ENCODE measurements at regions not wholly inside any gene's neighbourhood (a gene's known extent, or its start where the extent isn't known, plus 50 kb on each side); places are given as distances from the start of the nearest gene placed in this dataset.

DNA sequence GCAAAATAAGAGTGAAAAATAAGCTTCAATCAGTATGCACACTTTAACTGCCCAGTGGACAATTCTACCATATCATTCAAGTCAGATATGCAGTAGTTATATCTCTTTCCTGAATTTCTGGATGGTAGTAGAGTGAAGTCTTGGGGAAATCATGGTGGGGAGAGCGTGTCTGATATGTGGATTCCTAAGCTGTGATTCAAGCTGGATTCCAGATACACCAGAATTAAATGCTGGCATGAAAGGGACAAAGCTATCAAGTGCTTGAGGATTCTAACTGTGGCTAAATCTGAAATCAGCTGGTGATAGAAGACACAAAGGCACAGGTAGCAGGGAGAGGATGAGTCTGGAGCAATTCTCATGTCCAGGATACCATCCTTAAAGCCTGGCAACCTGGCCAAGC lies 323.5 kb downstream of the DUSP10 start:
- no peak for DNase-seq (ENCODE audit: low read depth in 2 of 2)

- DNase-seq (ENCODE audit: low read depth in 2 of 2) = peak in 1 of 2 donors; percentile 72
Observed at GRCh38 chr1:221419513-221420095, 322.3 kb downstream of the DUSP10 start.

DNA sequence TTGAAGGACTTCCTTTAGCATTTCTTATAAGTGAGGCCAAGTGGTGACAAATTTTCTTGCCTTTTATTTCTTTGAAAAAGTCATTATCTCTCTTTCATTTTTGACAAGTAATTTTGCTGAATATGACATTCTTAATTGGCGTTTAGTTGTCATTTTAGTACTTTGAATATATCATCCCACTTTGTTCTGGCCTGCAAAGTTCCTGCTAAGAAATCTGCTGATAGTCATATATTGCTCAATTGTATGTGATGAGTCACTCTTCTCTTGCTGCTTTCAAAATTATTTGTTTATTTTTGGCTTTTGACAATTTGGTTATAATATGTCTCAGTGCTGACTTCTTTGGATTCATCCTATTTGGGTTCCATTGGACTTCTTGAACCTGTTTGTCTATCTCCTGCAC lies 312.6 kb downstream of the DUSP10 start:
- DNase-seq (ENCODE audit: low read depth in 2 of 2) = no peak

DNA sequence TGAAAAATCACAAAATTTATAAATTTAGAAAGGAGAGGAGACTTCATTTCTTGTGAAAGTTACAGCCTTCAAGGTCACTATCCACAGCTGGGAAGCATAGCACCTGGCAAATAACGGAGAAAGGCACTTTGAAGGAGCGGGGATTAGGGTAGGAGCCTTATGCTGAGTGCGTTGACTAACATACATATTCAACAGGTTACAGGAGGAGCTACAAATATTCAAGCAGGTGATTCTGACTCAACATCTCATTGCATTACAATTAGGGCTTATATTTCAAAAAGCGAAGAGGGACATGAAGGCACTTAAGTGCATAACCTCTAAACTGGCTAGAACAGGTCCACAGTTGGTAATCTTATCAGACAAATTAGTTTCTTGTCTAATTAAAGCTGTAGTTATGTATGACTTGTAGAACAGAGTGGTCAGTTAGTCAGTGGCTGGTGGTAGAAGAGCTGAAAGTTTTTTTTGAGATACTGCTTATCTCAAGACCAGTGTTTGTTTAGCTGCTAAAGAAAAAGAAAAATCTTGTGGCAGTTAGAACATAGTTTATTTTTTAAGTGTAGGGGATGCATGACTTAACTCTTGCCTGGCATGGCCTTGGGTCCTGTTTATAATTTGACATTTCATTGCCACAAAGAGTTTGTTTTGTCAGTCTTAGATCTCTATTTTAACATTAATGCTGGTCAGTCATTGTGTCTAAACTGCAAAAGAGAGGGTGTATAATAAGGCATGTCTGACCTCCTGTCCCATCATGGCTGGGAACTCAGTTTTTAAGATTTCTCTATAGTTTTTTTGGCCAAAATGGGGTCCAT lies 311.5 kb downstream of the DUSP10 start:
- DNase-seq (ENCODE audit: low read depth in 2 of 2) = no peak

- peak in 1 of 2 donors; percentile 32 for DNase-seq (ENCODE audit: low read depth in 2 of 2)
Observed at GRCh38 chr1:221431068-221431651, 310.7 kb downstream of the DUSP10 start.

DNA sequence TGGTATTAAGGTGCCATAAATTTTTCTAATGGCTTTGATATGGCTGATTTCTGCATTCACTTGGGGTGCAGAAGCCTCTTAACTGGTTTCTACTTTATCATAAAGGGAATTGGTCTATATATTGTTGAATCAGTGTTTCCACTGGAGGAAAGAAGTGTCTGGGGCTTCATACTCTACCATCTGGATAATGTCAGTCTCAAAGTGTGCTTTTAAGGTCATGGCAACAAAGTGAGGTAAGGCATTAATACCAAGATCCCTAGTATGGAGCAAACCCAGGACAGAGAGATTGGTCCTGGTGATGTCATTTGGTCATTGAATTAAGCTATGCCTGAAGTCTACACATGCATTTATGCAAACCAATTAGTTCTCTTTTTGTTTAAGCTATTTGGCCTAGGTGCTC lies 309.9 kb downstream of the DUSP10 start:
- DNase-seq (ENCODE audit: low read depth in 2 of 2) = no peak

DNA sequence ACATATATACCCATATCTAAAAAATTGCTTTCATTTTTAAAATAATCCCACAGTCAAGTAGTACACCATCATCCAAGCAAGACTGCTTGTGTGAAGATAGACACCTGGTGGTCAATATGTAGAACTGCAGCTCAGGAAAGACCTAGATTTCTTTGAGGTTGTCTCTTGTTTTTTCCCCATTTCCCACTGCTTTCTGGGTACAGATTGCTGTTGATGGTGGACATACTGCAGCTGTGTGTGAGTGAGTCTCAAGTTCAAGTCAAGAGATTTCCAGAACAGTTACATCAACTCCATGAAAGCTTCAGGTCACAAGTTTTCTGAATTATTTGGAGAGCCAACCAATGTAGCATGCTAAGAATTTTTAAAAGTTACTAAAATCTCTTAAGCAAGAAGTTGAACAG lies 306.4 kb downstream of the DUSP10 start:
- peak; percentile 73 to 80 for DNase-seq (ENCODE audit: low read depth in 2 of 2)

DNA sequence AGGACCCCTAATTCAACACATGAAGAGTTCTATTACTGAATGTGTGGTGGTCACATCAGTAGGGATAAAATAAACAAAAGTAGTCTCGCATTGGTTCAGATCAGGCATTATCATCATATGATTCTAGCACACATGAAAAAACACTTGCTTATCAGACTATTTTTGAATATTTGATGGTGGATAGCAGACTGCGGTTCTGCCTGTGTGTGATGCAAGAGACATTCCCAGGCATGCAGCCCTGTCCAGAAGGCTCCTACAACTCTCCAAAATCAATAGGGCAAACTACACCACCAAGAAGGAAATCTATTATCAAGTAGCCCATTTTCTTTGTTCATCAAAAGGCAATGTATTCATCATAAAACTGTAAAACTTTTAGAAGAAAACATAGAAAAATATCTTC lies 304.7 kb downstream of the DUSP10 start:
- DNase-seq (ENCODE audit: low read depth in 2 of 2) = no peak

- peak in 1 of 2 donors; percentile 29 for DNase-seq (ENCODE audit: low read depth in 2 of 2)
Observed at GRCh38 chr1:221437926-221438325, 304.0 kb downstream of the DUSP10 start.

GRCh38 chr1:221439008-221439746 lies 302.7 kb downstream of the DUSP10 start:
- peak; percentile 88 to 97 for DNase-seq (ENCODE audit: low read depth in 2 of 2)

DNA sequence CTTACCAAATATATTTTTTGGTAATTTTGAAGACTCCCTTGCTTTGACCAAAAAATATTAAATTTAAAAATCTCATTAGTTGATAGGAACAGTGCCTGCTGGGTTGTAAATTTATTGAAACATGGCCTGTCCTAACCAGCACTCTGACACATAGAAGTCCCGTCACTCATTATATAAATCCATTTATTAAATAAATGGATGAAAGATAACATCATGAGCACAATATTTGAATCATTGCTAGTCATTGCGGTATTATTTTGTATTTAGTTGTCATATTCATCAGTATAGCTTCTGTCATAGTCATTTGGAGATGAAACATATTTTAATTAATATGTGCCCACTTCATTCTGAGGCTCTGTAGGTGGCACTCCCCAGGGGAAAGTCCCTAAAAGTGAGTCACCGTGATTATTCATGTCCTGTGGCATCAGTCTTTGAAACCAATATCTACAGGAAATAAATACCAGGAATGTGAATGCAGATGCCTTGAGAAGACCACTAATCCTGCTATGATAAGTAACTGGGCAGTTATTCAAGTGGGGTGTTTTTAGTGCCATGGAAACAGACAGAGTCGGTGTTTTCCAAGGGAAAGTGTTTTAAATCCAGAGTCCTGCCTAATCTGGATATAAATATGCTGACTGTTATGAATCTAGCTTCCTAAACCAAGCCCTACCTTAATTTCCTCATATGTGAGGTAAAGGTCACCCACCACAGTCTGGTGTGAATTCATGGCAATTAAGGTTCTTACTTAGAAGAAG lies 302.0 kb downstream of the DUSP10 start:
- peak; percentile 89 to 97 for DNase-seq (ENCODE audit: low read depth in 2 of 2)

GRCh38 chr1:221440658-221441057 lies 301.2 kb downstream of the DUSP10 start:
- peak in 1 of 2 donors; percentile 52 for DNase-seq (ENCODE audit: low read depth in 2 of 2)

DNA sequence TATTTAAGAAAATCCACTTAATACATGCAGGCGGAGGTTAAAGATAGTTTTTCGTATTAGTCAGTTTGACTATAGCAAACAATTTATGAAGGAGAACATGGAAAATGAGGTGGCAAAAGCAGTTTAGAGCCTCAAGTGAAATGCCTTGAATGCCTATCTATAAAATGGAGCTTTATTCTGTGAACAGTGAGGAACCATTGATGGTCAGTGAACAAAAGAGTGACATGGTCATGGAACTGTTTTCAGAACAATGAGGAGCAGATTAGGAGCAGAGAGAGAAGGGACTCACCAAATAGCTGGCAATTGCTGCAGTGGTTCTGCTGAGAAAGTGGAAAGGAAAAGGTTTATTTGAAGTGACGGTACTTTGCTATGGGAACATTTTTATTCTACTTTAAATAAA lies 299.8 kb downstream of the DUSP10 start:
- no peak for DNase-seq (ENCODE audit: low read depth in 2 of 2)

- peak in 1 of 2 donors; percentile 23 for DNase-seq (ENCODE audit: low read depth in 2 of 2)
Observed at GRCh38 chr1:221444346-221444745, 297.5 kb downstream of the DUSP10 start.

DNA sequence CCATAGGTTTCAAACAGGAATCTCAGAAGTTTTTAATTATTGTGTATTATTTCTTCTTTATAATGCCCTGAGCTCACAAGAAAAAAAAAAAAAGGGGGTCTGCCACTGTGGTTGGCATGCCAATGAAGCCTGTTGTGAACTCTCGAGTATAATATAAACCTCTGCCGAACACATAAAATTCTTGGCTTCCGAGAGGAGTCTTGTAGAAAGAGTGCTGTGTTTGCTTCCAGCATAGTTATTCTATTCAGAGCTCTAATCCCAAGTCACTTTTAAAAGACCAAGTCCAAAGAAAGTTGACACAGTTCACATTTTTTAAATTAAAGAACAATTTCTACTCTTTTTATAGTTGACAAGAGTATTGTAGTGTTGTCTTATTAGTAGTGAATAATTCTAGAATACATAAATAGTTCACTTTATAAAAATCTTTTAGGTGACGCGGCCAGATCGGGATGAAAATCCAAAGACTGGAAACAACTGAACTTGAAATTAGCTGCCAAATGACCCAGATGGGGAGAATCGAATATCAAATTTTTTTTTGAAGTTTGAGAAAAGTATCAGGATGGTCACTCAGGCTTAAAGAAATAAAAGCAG lies 293.2 kb downstream of the DUSP10 start:
- DNase-seq (ENCODE audit: low read depth in 2 of 2) = no peak

GRCh38 chr1:221449194-221449593 lies 292.7 kb downstream of the DUSP10 start:
- DNase-seq (ENCODE audit: low read depth in 2 of 2) = no peak

DNA sequence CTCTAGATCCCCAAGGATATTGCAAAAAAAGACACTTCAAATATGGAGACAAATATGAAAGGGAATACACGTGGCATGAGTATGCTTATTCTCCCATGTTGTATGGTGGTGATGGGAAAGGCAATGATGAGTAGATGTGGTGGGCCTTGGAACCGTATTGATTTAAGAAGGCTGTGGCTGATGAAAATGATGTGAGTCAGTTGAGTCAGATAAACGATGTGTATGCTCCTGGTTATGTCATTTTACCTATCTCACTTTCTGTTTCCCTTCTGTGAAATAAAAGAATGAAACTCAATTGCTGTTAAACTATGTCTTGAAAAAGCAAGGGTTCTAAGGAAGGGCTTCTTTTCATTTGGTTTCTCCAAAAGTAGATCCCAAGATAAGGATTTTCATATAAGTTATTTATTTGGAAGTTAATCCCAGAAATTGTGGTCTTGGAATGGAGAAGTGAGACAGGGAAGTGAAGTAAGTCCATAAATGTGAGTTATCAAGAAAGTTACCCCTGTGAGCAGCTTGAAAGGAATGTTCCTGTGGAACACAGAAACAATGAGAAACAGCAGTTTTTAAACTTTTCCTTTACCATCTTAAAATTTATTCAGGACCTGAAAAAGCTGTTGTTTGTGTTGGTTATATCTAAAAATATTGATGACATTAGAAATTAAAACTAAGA lies 292.0 kb downstream of the DUSP10 start:
- DNase-seq (ENCODE audit: low read depth in 2 of 2) = no peak

- DNase-seq (ENCODE audit: low read depth in 2 of 2) = no peak
Observed at GRCh38 chr1:221451741-221452140, 290.1 kb downstream of the DUSP10 start.

- no peak for DNase-seq (ENCODE audit: low read depth in 2 of 2)
Observed at GRCh38 chr1:221454096-221454495, 287.8 kb downstream of the DUSP10 start.

DNA sequence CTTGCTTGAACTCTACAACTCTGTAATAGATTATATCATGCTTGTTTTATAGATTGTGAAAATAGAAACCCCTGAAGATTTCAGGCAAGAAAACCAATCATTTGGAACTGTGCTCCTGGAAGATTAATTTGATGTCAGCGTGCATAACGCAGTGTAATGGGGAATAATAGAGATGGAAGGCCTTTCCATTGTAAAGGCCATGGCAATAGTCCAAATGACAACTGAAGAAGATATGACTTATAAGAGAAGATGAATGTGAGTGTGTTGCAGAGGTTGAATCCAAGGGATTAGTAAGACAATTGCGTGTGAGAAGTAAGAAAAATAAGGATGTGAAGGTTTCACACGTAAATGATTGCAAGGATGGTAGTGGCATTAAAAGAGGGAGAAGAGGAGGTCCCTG lies 285.0 kb downstream of the DUSP10 start:
- no peak for DNase-seq (ENCODE audit: low read depth in 2 of 2)
